ENCODE measurements at regions not wholly inside any gene's neighbourhood (a gene's known extent, or its start where the extent isn't known, plus 50 kb on each side); places are given as distances from the start of the nearest gene placed in this dataset.

DNA sequence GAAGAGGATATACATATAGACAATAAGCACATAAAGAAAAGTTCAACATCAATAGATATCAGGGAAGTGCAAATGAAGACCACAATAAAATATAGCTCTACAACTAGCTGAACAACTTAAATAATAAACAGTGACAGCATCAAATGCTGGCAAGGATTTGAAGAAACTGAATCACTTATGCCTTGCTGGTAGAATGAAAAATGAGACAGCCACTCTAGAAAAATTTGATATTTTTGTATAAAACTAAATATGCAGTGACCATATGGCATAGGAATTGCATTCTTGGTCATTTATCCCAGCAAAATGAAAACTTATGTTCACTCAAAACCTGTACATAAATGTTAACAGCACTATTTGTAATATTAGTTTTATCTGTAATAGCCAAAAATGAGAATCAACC lies 1102.0 kb downstream of the C4orf33 start:
- TF ChIP-seq CTCF (IDR thresholded peaks at IDR 0.05) = no peak
- no peak for TF ChIP-seq POLR2AphosphoS5 (IDR thresholded peaks at IDR 0.05; ENCODE audit: insufficient read depth in 1 of 2, low read depth in 1 of 2)
- no peak for TF ChIP-seq POLR2A (IDR thresholded peaks at IDR 0.05)

All from vagina (tissue), 2 donors.